Caki2 (cell line): ENCODE measurements at regions not wholly inside any gene's neighbourhood (a gene's known extent, or its start where the extent isn't known, plus 50 kb on each side); places are given as distances from the start of the nearest gene placed in this dataset.

Experiments used
- DNase-seq: peaks from one replicate; pipeline ENCODE4 v3.0.0-alpha.2; 2015; ENCODE audit warnings: low read depth
- in situ Hi-C: cut with HindIII; loops from 2 replicates; pipeline ENCODE4 v1.10.0; 2016; ENCODE audit warnings: low sequenced_read_pairs, low pct_unique_long_range_greater_than_20kb, mixed read lengths

GRCh38 chr5:173770637-173771036 lies 117.5 kb upstream of the CPEB4 start:
- in situ Hi-C loops: no loop called here
- DNase-seq: no peak

- in situ Hi-C loops: no loop called here
- no peak for DNase-seq
These were observed 116.9 kb upstream of the CPEB4 start for GRCh38 chr5:173771121-173771724.

GRCh38 chr5:173771725-173772383 lies 116.3 kb upstream of the CPEB4 start:
- in situ Hi-C loops: no loop called here
- no peak for DNase-seq

GRCh38 chr5:173772384-173773059 lies 115.6 kb upstream of the CPEB4 start:
- DNase-seq: no peak
- in situ Hi-C loops: no loop called here

GRCh38 chr5:173774271-173774761 lies 113.8 kb upstream of the CPEB4 start:
- DNase-seq: no peak
- in situ Hi-C loops: no loop called here

- in situ Hi-C loops: no loop called here
- DNase-seq: no peak
These were observed 112.6 kb upstream of the CPEB4 start for GRCh38 chr5:173775261-173776197.

- DNase-seq: no peak
- in situ Hi-C loops: no loop called here
These were observed 111.0 kb upstream of the CPEB4 start for GRCh38 chr5:173777149-173777548.

- no peak for DNase-seq
- in situ Hi-C loops: no loop called here
These were observed 110.5 kb upstream of the CPEB4 start for GRCh38 chr5:173777674-173778073.

- DNase-seq: no peak
- in situ Hi-C loops: no loop called here
These were observed 109.9 kb upstream of the CPEB4 start for GRCh38 chr5:173778152-173778782.

GRCh38 chr5:173778784-173779304 lies 109.3 kb upstream of the CPEB4 start:
- in situ Hi-C loops: no loop called here
- DNase-seq: peak; percentile 65

GRCh38 chr5:173780235-173781234 lies 107.6 kb upstream of the CPEB4 start:
- in situ Hi-C loops: no loop called here
- no peak for DNase-seq

GRCh38 chr5:173781432-173781815 lies 106.7 kb upstream of the CPEB4 start:
- in situ Hi-C loops: no loop called here
- no peak for DNase-seq

GRCh38 chr5:173781816-173782670 lies 106.1 kb upstream of the CPEB4 start:
- in situ Hi-C loops: no loop called here
- peak; percentile 67 for DNase-seq

- DNase-seq: no peak
- in situ Hi-C loops: no loop called here
These were observed 105.5 kb upstream of the CPEB4 start for GRCh38 chr5:173782671-173783101.

- in situ Hi-C loops: no loop called here
These were observed 104.8 kb upstream of the CPEB4 start for GRCh38 chr5:173783371-173783770.

GRCh38 chr5:173785400-173785799 lies 102.7 kb upstream of the CPEB4 start:
- in situ Hi-C loops: no loop called here

More at GRCh38 chr5:173783371-173783770, 104.8 kb upstream of the CPEB4 start:
- DNase-seq: no peak

More at GRCh38 chr5:173785400-173785799, 102.7 kb upstream of the CPEB4 start:
- DNase-seq: no peak
